ENCODE measurements at regions not wholly inside any gene's neighbourhood (a gene's known extent, or its start where the extent isn't known, plus 50 kb on each side); places are given as distances from the start of the nearest gene placed in this dataset.

- DNase-seq (ENCODE audit: low spot score in 2 of 2), result no peak
- WGBS, 2 donors, result 68 to 77% methylated on average over 3 of the region's 3 CpGs
- H3K27me3 ChIP-seq, result no peaks in the 10 kb centered on the region
- TF ChIP-seq POLR2A (IDR thresholded peaks at IDR 0.05), result no peak
- TF ChIP-seq EP300 (IDR thresholded peaks at IDR 0.05), result no peak
- TF ChIP-seq CTCF (IDR thresholded peaks at IDR 0.05), result no peak
- H3K4me1 ChIP-seq, result no peaks in the 10 kb centered on the region
- no peaks in the 10 kb centered on the region for H3K36me3 ChIP-seq
- no peaks in the 10 kb centered on the region for H3K9me3 ChIP-seq
- no peak overlapping the region for H3K27ac ChIP-seq
- no peak overlapping the region for H3K4me3 ChIP-seq
Measured at GRCh38 chr14:41171045-41171444, 435.6 kb upstream of the LRFN5 start.

GRCh38 chr14:41167040-41167439 lies 439.6 kb upstream of the LRFN5 start:
- WGBS, 2 donors, result 88 to 98% methylated on average over 4 of the region's 4 CpGs
- no peak overlapping the region for H3K27ac ChIP-seq
- H3K4me3 ChIP-seq, result no peak overlapping the region
- no peaks in the 10 kb centered on the region for H3K27me3 ChIP-seq
- no peak for TF ChIP-seq CTCF (IDR thresholded peaks at IDR 0.05)
- TF ChIP-seq EP300 (IDR thresholded peaks at IDR 0.05), result no peak
- TF ChIP-seq POLR2A (IDR thresholded peaks at IDR 0.05), result no peak
- no peaks in the 10 kb centered on the region for H3K36me3 ChIP-seq
- no peaks in the 10 kb centered on the region for H3K9me3 ChIP-seq
- no peak for DNase-seq (ENCODE audit: low spot score in 2 of 2)
- H3K4me1 ChIP-seq, result no peaks in the 10 kb centered on the region

GRCh38 chr14:41154143-41154807 lies 452.4 kb upstream of the LRFN5 start:
- 90 to 91% methylated on average over 20 to 51 of the region's 56 CpGs for WGBS, 2 donors
- DNase-seq (ENCODE audit: low spot score in 2 of 2), result no peak
- H3K9me3 ChIP-seq, result peaks cover 0 to 6% (median 0%) of the 10 kb centered on the region in 4 donors

GRCh38 chr14:41146391-41146790 lies 460.3 kb upstream of the LRFN5 start:
- H3K36me3 ChIP-seq, result no peaks in the 10 kb centered on the region
- DNase-seq (ENCODE audit: low spot score in 2 of 2), result no peak
- no peaks in the 10 kb centered on the region for H3K9me3 ChIP-seq
- TF ChIP-seq CTCF (IDR thresholded peaks at IDR 0.05) (no peak), POLR2A (IDR thresholded peaks at IDR 0.05) (no peak), EP300 (IDR thresholded peaks at IDR 0.05) (no peak)
- H3K4me3 ChIP-seq, result no peak overlapping the region
- H3K27ac ChIP-seq, result no peak overlapping the region
- 79 to 80% methylated on average over 2 of the region's 2 CpGs for WGBS, 2 donors
- H3K4me1 ChIP-seq, result no peaks in the 10 kb centered on the region
- H3K27me3 ChIP-seq, result no peaks in the 10 kb centered on the region

More at GRCh38 chr14:41154143-41154807, 452.4 kb upstream of the LRFN5 start:
- Histone ChIP-seq H3K27me3 (no peaks in the 10 kb centered on the region), H3K27ac (no peak overlapping the region), H3K4me3 (no peak overlapping the region), H3K4me1 (no peaks in the 10 kb centered on the region), H3K36me3 (no peaks in the 10 kb centered on the region)
- no peak for TF ChIP-seq EP300 (IDR thresholded peaks at IDR 0.05)
- TF ChIP-seq POLR2A (IDR thresholded peaks at IDR 0.05), result no peak
- TF ChIP-seq CTCF (IDR thresholded peaks at IDR 0.05), result no peak

GRCh38 chr14:41144370-41144769 lies 462.3 kb upstream of the LRFN5 start:
- no peaks in the 10 kb centered on the region for H3K27me3 ChIP-seq
- H3K27ac ChIP-seq, result no peak overlapping the region
- H3K4me3 ChIP-seq, result no peak overlapping the region
- TF ChIP-seq EP300 (IDR thresholded peaks at IDR 0.05) (no peak), POLR2A (IDR thresholded peaks at IDR 0.05) (no peak), CTCF (IDR thresholded peaks at IDR 0.05) (no peak)
- no peaks in the 10 kb centered on the region for H3K36me3 ChIP-seq
- WGBS, 2 donors, result 90 to 95% methylated on average over 6 to 7 of the region's 10 CpGs
- H3K4me1 ChIP-seq, result no peaks in the 10 kb centered on the region
- no peaks in the 10 kb centered on the region for H3K9me3 ChIP-seq
- DNase-seq (ENCODE audit: low spot score in 2 of 2), result no peak
